HTR-8/SVneo (cell line): ENCODE measurements at regions not wholly inside any gene's neighbourhood (a gene's known extent, or its start where the extent isn't known, plus 50 kb on each side); places are given as distances from the start of the nearest gene placed in this dataset.
A peak's percentile ranks its signal among the peaks of the same experiment; 100 is the strongest.

Source experiments
- DNase-seq: peaks from one replicate; pipeline ENCODE4 v3.0.0; 2011; ENCODE audit warnings: low spot score, mixed read lengths; ENCODE audit not compliant: insufficient read length
- FAIRE-seq: peaks from 2 replicates; lab custom pipeline; 2011; peaks lifted over from hg19 to GRCh38; lab: Jason Lieb, UNC

- DNase-seq (no peak), FAIRE-seq (no peak)
Observed at GRCh38 chr13:76796851-76797250, 89.4 kb downstream of the KCTD12 start.

- DNase-seq (no peak), FAIRE-seq (no peak)
Observed at GRCh38 chr13:76795701-76796695, 90.2 kb downstream of the KCTD12 start.

GRCh38 chr13:76792731-76793347, 93.4 kb downstream of the KCTD12 start:
- DNase-seq (peak; percentile 2), FAIRE-seq (no peak)

GRCh38 chr13:76790980-76791819, 95.0 kb downstream of the KCTD12 start:
- DNase-seq = no peak
- FAIRE-seq = no peak

GRCh38 chr13:76790526-76790925, 95.7 kb downstream of the KCTD12 start:
- FAIRE-seq (no peak), DNase-seq (no peak)

GRCh38 chr13:76783798-76784197, 102.4 kb downstream of the KCTD12 start:
- DNase-seq (no peak), FAIRE-seq (no peak)

GRCh38 chr13:76778853-76779252, 107.4 kb downstream of the KCTD12 start:
- FAIRE-seq = no peak
- no peak for DNase-seq

- no peak for DNase-seq
- no peak for FAIRE-seq
Observed at GRCh38 chr13:76777096-76777495, 109.1 kb downstream of the KCTD12 start.

- DNase-seq = no peak
- no peak for FAIRE-seq
Observed at GRCh38 chr13:76775088-76775740, 111.0 kb downstream of the KCTD12 start.

GRCh38 chr13:76773448-76774094, 112.6 kb downstream of the KCTD12 start:
- DNase-seq = no peak
- no peak for FAIRE-seq

- DNase-seq (no peak), FAIRE-seq (no peak)
Observed at GRCh38 chr13:76772241-76772640, 114.0 kb downstream of the KCTD12 start.

- FAIRE-seq (no peak), DNase-seq (no peak)
Observed at GRCh38 chr13:76769271-76769791, 116.9 kb downstream of the KCTD12 start.

- no peak for FAIRE-seq
- DNase-seq = no peak
Observed at GRCh38 chr13:76768384-76768783, 117.8 kb downstream of the KCTD12 start.

GRCh38 chr13:76764916-76765315, 121.3 kb downstream of the KCTD12 start:
- DNase-seq (no peak), FAIRE-seq (no peak)

- FAIRE-seq (no peak), DNase-seq (no peak)
Observed at GRCh38 chr13:76764429-76764828, 121.8 kb downstream of the KCTD12 start.

GRCh38 chr13:76762721-76763120, 123.5 kb downstream of the KCTD12 start:
- DNase-seq = no peak
- no peak for FAIRE-seq

- DNase-seq (no peak), FAIRE-seq (no peak)
Observed at GRCh38 chr13:76759877-76760276, 126.3 kb downstream of the KCTD12 start.

GRCh38 chr13:76758738-76759137, 127.5 kb downstream of the KCTD12 start:
- no peak for DNase-seq
- FAIRE-seq = no peak

- FAIRE-seq = no peak
- DNase-seq = no peak
Observed at GRCh38 chr13:76758257-76758656, 127.9 kb downstream of the KCTD12 start.
